ENCODE measurements at regions not wholly inside any gene's neighbourhood (a gene's known extent, or its start where the extent isn't known, plus 50 kb on each side); places are given as distances from the start of the nearest gene placed in this dataset.

DNA sequence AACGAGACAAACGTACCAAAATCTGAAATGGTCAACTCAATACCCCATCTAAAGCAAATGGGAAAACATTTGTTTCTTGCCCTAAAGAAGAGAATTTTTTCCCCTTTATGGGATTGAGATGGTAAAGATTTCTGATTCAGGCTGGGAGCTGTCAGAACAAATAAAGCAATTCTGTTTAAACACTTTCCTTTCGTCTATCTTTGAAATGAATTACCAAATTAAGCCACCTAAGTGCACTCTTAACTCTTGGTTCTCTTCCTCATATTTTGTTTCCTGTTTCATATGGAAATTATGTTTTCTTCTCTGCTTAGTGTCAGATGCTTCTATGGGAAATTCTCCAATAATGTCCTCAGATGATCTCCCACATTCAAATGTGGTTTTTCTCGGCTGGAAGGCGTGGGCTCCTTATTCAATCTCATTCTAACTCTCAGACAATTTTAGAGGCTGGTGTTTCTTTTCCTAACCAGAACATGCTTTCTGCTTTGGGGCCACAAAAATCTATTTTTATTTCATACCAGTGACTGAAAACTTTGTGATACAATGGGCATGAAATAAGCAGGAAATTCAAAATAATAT is 50.3 kb upstream of the HPF1 start:
- DNase-seq, result no peak
- peaks cover 0 to 4% (median 0%) of the 10 kb centered on the region in 4 donors for H3K4me1 ChIP-seq
- H3K27ac ChIP-seq, result no peak overlapping the region
- peaks cover 0 to 7% (median 3%) of the 10 kb centered on the region in 4 donors for H3K9me3 ChIP-seq
- H3K27me3 ChIP-seq, result peaks cover 0 to 3% (median 0%) of the 10 kb centered on the region in 3 donors
- TF ChIP-seq POLR2A (IDR thresholded peaks at IDR 0.05), result no peak
- TF ChIP-seq EP300 (IDR thresholded peaks at IDR 0.05), result no peak
- TF ChIP-seq, protein P1, sequence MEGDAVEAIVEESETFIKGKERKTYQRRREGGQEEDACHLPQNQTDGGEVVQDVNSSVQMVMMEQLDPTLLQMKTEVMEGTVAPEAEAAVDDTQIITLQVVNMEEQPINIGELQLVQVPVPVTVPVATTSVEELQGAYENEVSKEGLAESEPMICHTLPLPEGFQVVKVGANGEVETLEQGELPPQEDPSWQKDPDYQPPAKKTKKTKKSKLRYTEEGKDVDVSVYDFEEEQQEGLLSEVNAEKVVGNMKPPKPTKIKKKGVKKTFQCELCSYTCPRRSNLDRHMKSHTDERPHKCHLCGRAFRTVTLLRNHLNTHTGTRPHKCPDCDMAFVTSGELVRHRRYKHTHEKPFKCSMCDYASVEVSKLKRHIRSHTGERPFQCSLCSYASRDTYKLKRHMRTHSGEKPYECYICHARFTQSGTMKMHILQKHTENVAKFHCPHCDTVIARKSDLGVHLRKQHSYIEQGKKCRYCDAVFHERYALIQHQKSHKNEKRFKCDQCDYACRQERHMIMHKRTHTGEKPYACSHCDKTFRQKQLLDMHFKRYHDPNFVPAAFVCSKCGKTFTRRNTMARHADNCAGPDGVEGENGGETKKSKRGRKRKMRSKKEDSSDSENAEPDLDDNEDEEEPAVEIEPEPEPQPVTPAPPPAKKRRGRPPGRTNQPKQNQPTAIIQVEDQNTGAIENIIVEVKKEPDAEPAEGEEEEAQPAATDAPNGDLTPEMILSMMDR (IDR thresholded peaks at IDR 0.05), result no peak
- TF ChIP-seq POLR2AphosphoS5 (IDR thresholded peaks at IDR 0.05), result no peak
- H3K36me3 ChIP-seq, result no peaks in the 10 kb centered on the region
- WGBS, 5 donors, result 48 to 57% (median 51%) methylated on average over 5 of the region's 5 CpGs
- intact Hi-C loops (cut with DNase I; ENCODE audit: low total_unique reads), result loop anchor here (5.0 kb wide), 1 partner anchor 234 kb away; no protein-coding TSS in a partner anchor
- H3K4me3 ChIP-seq, result no peak overlapping the region
